H1 (cell line): ENCODE measurements at regions not wholly inside any gene's neighbourhood (a gene's known extent, or its start where the extent isn't known, plus 50 kb on each side); places are given as distances from the start of the nearest gene placed in this dataset.

Experiments used
- CTCF ChIA-PET: fragments of 300-600 bp; sonication (Branson Sonifier 250); formaldehyde crosslinking; loops from one replicate; lab custom pipeline; 2021; ENCODE audit not compliant: partially characterized antibody; lab: Charles Lee
- POLR2A ChIA-PET: fragments of 300-600 bp; sonication (Branson Sonifier 250); formaldehyde crosslinking; loops from one replicate; lab custom pipeline; 2021; ENCODE audit warnings: inconsistent platforms; ENCODE audit not compliant: partially characterized antibody; lab: Charles Lee
- DNase-seq, 2 experiments: peaks; one replicate each; pipeline versions ENCODE4 v3.0.0 to v3.0.0-alpha.2; 2010 to 2022; ENCODE audit warnings: low spot score in 2 of 2, low read depth in 1 of 2, mixed read lengths in 1 of 2
- FAIRE-seq: peaks from 2 replicates; lab custom pipeline; 2011; peaks lifted over from hg19 to GRCh38; lab: Jason Lieb, UNC
- H2AFZ ChIP-seq: 2 replicates; pipeline ENCODE4 v1.8.1; 2012; ENCODE audit warnings: low read length, inconsistent platforms
- H2AK5ac ChIP-seq: 2 replicates; pipeline ENCODE4 v1.6.1; 2013; ENCODE audit warnings: low read depth, low read length
- H2BK120ac ChIP-seq: replicated peaks from 2 replicates; pipeline ENCODE3; 2013; ENCODE audit warnings: low read depth, low read length, inconsistent platforms
- H2BK12ac ChIP-seq: 2 replicates; pipeline ENCODE4 v1.6.1; 2013; ENCODE audit warnings: low read depth, low read length
- H2BK15ac ChIP-seq: 2 replicates; pipeline ENCODE4 v1.6.1; 2013; ENCODE audit warnings: low read length
- H2BK20ac ChIP-seq: 2 replicates; pipeline ENCODE4 v1.6.1; 2013; ENCODE audit warnings: low read length
- H2BK5ac ChIP-seq: 2 replicates; pipeline ENCODE4 v1.6.1; 2013; ENCODE audit warnings: low read depth, low read length
- H3K14ac ChIP-seq: 2 replicates; pipeline ENCODE4 v1.6.1; 2013; ENCODE audit warnings: inconsistent platforms; ENCODE audit not compliant: insufficient read length
- H3K18ac ChIP-seq: 2 replicates; pipeline ENCODE4 v1.6.1; 2013; ENCODE audit warnings: low read length; ENCODE audit errors: extremely low read depth
- H3K23ac ChIP-seq: 2 replicates; pipeline ENCODE4 v1.6.1; 2013; ENCODE audit warnings: inconsistent platforms; ENCODE audit not compliant: insufficient read length
- H3K23me2 ChIP-seq: 2 replicates; pipeline ENCODE4 v1.6.1; 2013; ENCODE audit warnings: low read depth, low read length
- H3K27ac ChIP-seq: 2 replicates; pipeline ENCODE4 v1.6.1; 2011; ENCODE audit warnings: low read depth, low read length, inconsistent platforms
- H3K27me3 ChIP-seq, 4 experiments: replicated peaks in 1 of 4; 1 replicate in 1 of 4; 2 replicates in 3 of 4; pipeline versions ENCODE4 v1.6.1 to v1.8.1; 2011 to 2013; ENCODE audit warnings: low read length in 3 of 4, mild to moderate bottlenecking in 3 of 4, inconsistent platforms in 2 of 4, mixed read lengths in 2 of 4, moderate library complexity in 1 of 4; ENCODE audit not compliant: control insufficient read depth in 3 of 4, insufficient read depth in 3 of 4; ENCODE audit errors: extremely low read depth in 1 of 4
- H3K36me3 ChIP-seq, 4 experiments: 2 replicates each; pipeline versions ENCODE4 v1.6.1 to v1.8.1; 2011 to 2013; ENCODE audit warnings: mild to moderate bottlenecking in 4 of 4, low read length in 3 of 4, moderate library complexity in 2 of 4, control low read depth in 1 of 4, inconsistent platforms in 1 of 4; ENCODE audit not compliant: insufficient read depth in 4 of 4, control insufficient read depth in 2 of 4
- H3K4ac ChIP-seq: replicated peaks from 2 replicates; pipeline ENCODE3; 2013; ENCODE audit warnings: low read length, low read depth, mixed read lengths, inconsistent platforms; ENCODE audit not compliant: insufficient read length
- H3K4me1 ChIP-seq, 4 experiments: replicated peaks in 1 of 4; 1 replicate in 1 of 4; 2 replicates in 3 of 4; pipeline versions ENCODE4 v1.6.1 to v1.8.1; 2011 to 2013; ENCODE audit warnings: low read length in 3 of 4, inconsistent platforms in 2 of 4, mixed read lengths in 1 of 4; ENCODE audit not compliant: insufficient read depth in 4 of 4, control insufficient read depth in 3 of 4
- H3K4me2 ChIP-seq, 2 experiments: 2 replicates each; pipeline versions ENCODE4 v1.6.1 to v1.8.1; 2011 to 2013; ENCODE audit warnings: low read depth in 2 of 2, low read length in 2 of 2, control low read depth in 1 of 2, inconsistent platforms in 1 of 2, mild to moderate bottlenecking in 1 of 2; ENCODE audit not compliant: insufficient read depth in 1 of 2
- H3K4me3 ChIP-seq, 4 experiments: fragments of 200-600, 300-600 bp in 1 of 4; sonication (generic), shearing (Covaris generic), sonication (Bioruptor Twin) in 1 of 4; 2 replicates each; pipeline versions ENCODE4 v1.5.1 to v1.8.1; 2011 to 2016; ENCODE audit warnings: low read length in 4 of 4, low read depth in 3 of 4, control low read depth in 2 of 4, inconsistent platforms in 2 of 4, mild to moderate bottlenecking in 2 of 4, mixed read lengths in 1 of 4, moderate library complexity in 1 of 4; ENCODE audit not compliant: insufficient read depth in 2 of 4; ENCODE audit errors: extremely low read depth in 1 of 4
- H3K56ac ChIP-seq: replicated peaks from 2 replicates; pipeline ENCODE3; 2013; ENCODE audit warnings: low read depth, mild to moderate bottlenecking, mixed read lengths, low read length, inconsistent platforms; ENCODE audit not compliant: insufficient read length
- H3K79me1 ChIP-seq: 2 replicates; pipeline ENCODE4 v1.6.1; 2013; ENCODE audit warnings: low read depth, low read length, control low read depth
- H3K79me2 ChIP-seq, 2 experiments: 2 replicates each; pipeline versions ENCODE4 v1.6.1 to v1.8.1; 2012 to 2013; ENCODE audit warnings: low read length in 2 of 2, mild to moderate bottlenecking in 2 of 2, inconsistent platforms in 1 of 2; ENCODE audit not compliant: insufficient read depth in 2 of 2, control insufficient read depth in 1 of 2
- H3K9ac ChIP-seq, 4 experiments: replicated peaks in 1 of 4; 1 replicate in 1 of 4; 2 replicates in 3 of 4; pipeline versions ENCODE4 v1.6.1 to v1.8.1; 2011 to 2013; ENCODE audit warnings: low read depth in 3 of 4, low read length in 3 of 4, control low read depth in 2 of 4, mild to moderate bottlenecking in 2 of 4, moderate library complexity in 2 of 4, inconsistent platforms in 1 of 4; ENCODE audit errors: extremely low read depth in 1 of 4
- H3K9me3 ChIP-seq, 2 experiments: 2 replicates each; pipeline versions ENCODE4 v1.6.1 to v1.8.1; 2012 to 2013; ENCODE audit warnings: mild to moderate bottlenecking in 2 of 2, moderate library complexity in 2 of 2, control low read depth in 1 of 2, inconsistent platforms in 1 of 2, low read depth in 1 of 2, low read length in 1 of 2, mixed read lengths in 1 of 2; ENCODE audit not compliant: insufficient read depth in 2 of 2
- H4K20me1 ChIP-seq, 2 experiments: replicated peaks in 1 of 2; 2 replicates each; pipeline versions ENCODE3 to v1.8.1; 2011 to 2013; ENCODE audit warnings: inconsistent platforms in 2 of 2, low read length in 2 of 2, mild to moderate bottlenecking in 1 of 2; ENCODE audit not compliant: insufficient read depth in 2 of 2, control insufficient read depth in 1 of 2
- H4K5ac ChIP-seq: 2 replicates; pipeline ENCODE4 v1.6.1; 2013; ENCODE audit warnings: low read length, low read depth, mixed read lengths, inconsistent platforms; ENCODE audit not compliant: insufficient read length
- H4K8ac ChIP-seq: 2 replicates; pipeline ENCODE4 v1.8.0; 2013; ENCODE audit warnings: mild to moderate bottlenecking, moderate library complexity, low read length, inconsistent platforms; ENCODE audit not compliant: insufficient read depth; ENCODE audit errors: extremely low read depth
- H4K91ac ChIP-seq: replicated peaks from 2 replicates; pipeline ENCODE3; 2013; ENCODE audit warnings: low read length, mixed read lengths, inconsistent platforms; ENCODE audit not compliant: insufficient read length
- BACH1 ChIP-seq: IDR thresholded peaks from 2 replicates; pipeline ENCODE4 v1.6.1; 2012; ENCODE audit warnings: low read length, improper control_type of control experiment
- BCL11A ChIP-seq, 2 experiments: IDR thresholded peaks; one replicate each; pipeline ENCODE4 v1.6.1; 2011; ENCODE audit warnings: low read depth in 2 of 2, low read length in 2 of 2, mild to moderate bottlenecking in 2 of 2
- CEBPB ChIP-seq: IDR thresholded peaks from 2 replicates; pipeline ENCODE4 v1.6.1; 2012; ENCODE audit warnings: low read depth, low read length
- EP300 ChIP-seq, 2 experiments: IDR thresholded peaks; 1 replicate in 1 of 2; 2 replicates in 1 of 2; pipeline ENCODE4 v1.6.1; 2011 to 2012; ENCODE audit warnings: low read depth in 2 of 2, low read length in 2 of 2, mild to moderate bottlenecking in 2 of 2, borderline replicate concordance in 1 of 2, inconsistent platforms in 1 of 2, moderate library complexity in 1 of 2
- HDAC2 ChIP-seq, 2 experiments: fragments of 300-600 bp in 1 of 2; sonication (generic) in 1 of 2; IDR thresholded peaks; 2 replicates each; pipeline ENCODE4 v1.6.1; 2011 to 2012; ENCODE audit warnings: low read depth in 2 of 2, low read length in 2 of 2, mild to moderate bottlenecking in 2 of 2, moderate library complexity in 2 of 2, borderline replicate concordance in 1 of 2, inconsistent platforms in 1 of 2
- RAD21 ChIP-seq, 2 experiments: IDR thresholded peaks in 1 of 2; conservative IDR thresholded peaks in 1 of 2; 2 replicates each; pipeline ENCODE4 v1.6.1; 2011; ENCODE audit warnings: low read depth in 2 of 2, low read length in 2 of 2, improper control_type of control experiment in 1 of 2, inconsistent platforms in 1 of 2, mild to moderate bottlenecking in 1 of 2, moderate library complexity in 1 of 2
- SAP30 ChIP-seq: fragments of 300-600 bp; sonication (generic); IDR thresholded peaks from 2 replicates; pipeline ENCODE4 v1.7.1; 2012; ENCODE audit warnings: low read length, moderate library complexity, mild to moderate bottlenecking, inconsistent platforms; ENCODE audit not compliant: insufficient read depth, insufficient replicate concordance
- SIRT6 ChIP-seq: IDR thresholded peaks from one replicate; pipeline ENCODE4 v1.7.1; 2012; ENCODE audit warnings: low read length, inconsistent platforms
- SP4 ChIP-seq: IDR thresholded peaks from 2 replicates; pipeline ENCODE4 v1.6.1; 2012; ENCODE audit warnings: low read length, inconsistent platforms
- TBP ChIP-seq: IDR thresholded peaks from 2 replicates; pipeline ENCODE4 v1.6.1; 2011; ENCODE audit warnings: low read depth, low read length, improper control_type of control experiment
- TCF12 ChIP-seq: IDR thresholded peaks from 2 replicates; pipeline ENCODE4 v1.6.1; 2011; ENCODE audit warnings: low read depth, mild to moderate bottlenecking, low read length
- TEAD4 ChIP-seq: IDR thresholded peaks from 2 replicates; pipeline ENCODE4 v1.6.1; 2012; ENCODE audit warnings: low read depth, low read length, inconsistent platforms, mixed read lengths
- YY1 ChIP-seq: IDR thresholded peaks from 2 replicates; pipeline ENCODE4 v1.6.1; 2011; ENCODE audit warnings: low read depth, mild to moderate bottlenecking, low read length
- WGBS, 2 experiments: shearing (Covaris generic) in 1 of 2; methylation state at CpG; one replicate each; pipeline versions ENCODE4 v1.1.6 to v1.1.7; 2013 to 2015; ENCODE audit warnings: low lambda C conversion rate in 2 of 2, mixed read lengths in 2 of 2, inconsistent platforms in 1 of 2, low coverage in 1 of 2, missing lambda C conversion rate in 1 of 2; ENCODE audit not compliant: insufficient replicate concordance in 2 of 2, insufficient coverage in 1 of 2, insufficient read length in 1 of 2; ENCODE audit errors: extremely low coverage in 1 of 2, missing lambda C conversion rate in 1 of 2; 5-methylcytosine and 5-hydroxymethylcytosine counted together
- TF ChIP-seq, protein P1 (sequence below): IDR thresholded peaks from 2 replicates; pipeline ENCODE4 v1.6.1; 2011; ENCODE audit warnings: low read depth, mild to moderate bottlenecking, low read length; ENCODE audit not compliant: insufficient read depth

DNA sequence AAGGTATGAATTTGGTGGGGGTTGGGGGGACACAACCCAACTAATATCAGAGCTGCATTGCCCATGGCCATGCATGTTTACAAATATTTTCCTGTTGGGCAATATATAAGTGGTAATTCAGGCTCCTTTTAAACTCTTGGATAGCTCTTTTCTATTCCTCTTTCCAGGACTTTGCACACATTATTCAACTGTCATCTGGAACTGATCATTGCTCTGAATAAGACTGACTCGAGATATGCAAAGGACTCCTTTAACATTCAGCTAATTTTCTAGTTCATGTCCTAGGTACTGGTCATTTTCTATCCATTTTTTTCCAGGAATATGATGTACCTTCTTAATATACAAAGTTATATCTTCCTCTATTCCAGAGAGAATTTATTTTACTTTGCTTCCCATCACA lies 89.5 kb upstream of the STK32A start:
- DNase-seq = no peak
- H3K27ac ChIP-seq = no peak overlapping the region
- H3K4me2 ChIP-seq = no peak overlapping the region
- H3K79me1 ChIP-seq = no peaks in the 10 kb centered on the region
- no peak overlapping the region for H3K14ac ChIP-seq
- WGBS, 2 experiments = 81% methylated on average over 1 of the region's 1 CpG; no CpG with 5 or more reads in 1 of the 2 experiments
- no peaks in the 10 kb centered on the region for H3K36me3 ChIP-seq
- H3K9me3 ChIP-seq = no peaks in the 10 kb centered on the region
- no peak overlapping the region for H2AFZ ChIP-seq
- H3K18ac ChIP-seq = no peak overlapping the region
- H3K23me2 ChIP-seq = no peaks in the 10 kb centered on the region
- POLR2A ChIA-PET = no interaction called here
- H4K20me1 ChIP-seq = no peaks in the 10 kb centered on the region
- no peak overlapping the region for H4K8ac ChIP-seq
- H3K9ac ChIP-seq = no peak overlapping the region
- peaks cover 0 to 1% (median 0%) of the 10 kb centered on the region in 4 experiments; a peak in 1 of 7 replicates for H3K27me3 ChIP-seq
- no peak overlapping the region for H3K4ac ChIP-seq
- no peaks in the 10 kb centered on the region for H3K79me2 ChIP-seq
- FAIRE-seq = no peak
- no peak overlapping the region for H3K23ac ChIP-seq
- CTCF ChIA-PET = interaction anchor here (0.5 to 1.0 kb wide), 2 partner anchors 44 to 724 kb away, joined by 3 to 6 read pairs; no protein-coding TSS in a partner anchor
- no peak overlapping the region for H2BK120ac ChIP-seq
- no peak overlapping the region for H2AK5ac ChIP-seq
- no peak overlapping the region for H2BK15ac ChIP-seq
- no peak overlapping the region for H2BK5ac ChIP-seq
- no peak overlapping the region for H4K5ac ChIP-seq
- H3K4me1 ChIP-seq = peaks cover 0 to 8% (median 1%) of the 10 kb centered on the region in 4 experiments; a peak in 5 of 7 replicates
- H4K91ac ChIP-seq = no peak overlapping the region
- H3K4me3 ChIP-seq = no peak overlapping the region
- H2BK12ac ChIP-seq = no peak overlapping the region
- H3K56ac ChIP-seq = no peak overlapping the region
- H2BK20ac ChIP-seq = no peak overlapping the region
- TF ChIP-seq, protein P1, sequence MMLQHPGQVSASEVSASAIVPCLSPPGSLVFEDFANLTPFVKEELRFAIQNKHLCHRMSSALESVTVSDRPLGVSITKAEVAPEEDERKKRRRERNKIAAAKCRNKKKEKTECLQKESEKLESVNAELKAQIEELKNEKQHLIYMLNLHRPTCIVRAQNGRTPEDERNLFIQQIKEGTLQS = no peak
- TF ChIP-seq YY1 (no peak), BCL11A (IDR thresholded peaks at IDR 0.05; ENCODE audit: low read depth in 2 of 2, low read length in 2 of 2) (no peak), TCF12 (no peak), BACH1 (no peak), SP4 (no peak), SAP30 (no peak), TEAD4 (no peak), EP300 (IDR thresholded peaks at IDR 0.05; ENCODE audit: borderline replicate concordance in 1 of 2, low read depth in 2 of 2, low read length in 2 of 2) (no peak), SIRT6 (no peak), HDAC2 (IDR thresholded peaks at IDR 0.05; ENCODE audit: borderline replicate concordance in 1 of 2, low read depth in 2 of 2, low read length in 2 of 2) (no peak), TBP (no peak), RAD21 (IDR thresholded peaks at IDR 0.05 in 1 of 2, conservative IDR thresholded peaks at IDR 0.05 in 1 of 2; ENCODE audit: low read depth in 2 of 2, low read length in 2 of 2) (no peak), CEBPB (no peak)
